SK-N-DZ (cell line): ENCODE measurements at regions not wholly inside any gene's neighbourhood (a gene's known extent, or its start where the extent isn't known, plus 50 kb on each side); places are given as distances from the start of the nearest gene placed in this dataset.
"Not testable (repeated sequence)": the region's sequence is repeated elsewhere in the genome, so short reads cannot be mapped to it uniquely, and the experiment has no call there.

Experiments used
- DNase-seq: peaks from one replicate; pipeline ENCODE4 v3.0.0-alpha.2; 2015; ENCODE audit warnings: low spot score

- no peak for DNase-seq
Measured at GRCh38 chr2:64874593-64874992, 114.6 kb upstream of the SLC1A4 start.

GRCh38 chr2:64875368-64875767 is 113.8 kb upstream of the SLC1A4 start:
- DNase-seq, result no peak

DNA sequence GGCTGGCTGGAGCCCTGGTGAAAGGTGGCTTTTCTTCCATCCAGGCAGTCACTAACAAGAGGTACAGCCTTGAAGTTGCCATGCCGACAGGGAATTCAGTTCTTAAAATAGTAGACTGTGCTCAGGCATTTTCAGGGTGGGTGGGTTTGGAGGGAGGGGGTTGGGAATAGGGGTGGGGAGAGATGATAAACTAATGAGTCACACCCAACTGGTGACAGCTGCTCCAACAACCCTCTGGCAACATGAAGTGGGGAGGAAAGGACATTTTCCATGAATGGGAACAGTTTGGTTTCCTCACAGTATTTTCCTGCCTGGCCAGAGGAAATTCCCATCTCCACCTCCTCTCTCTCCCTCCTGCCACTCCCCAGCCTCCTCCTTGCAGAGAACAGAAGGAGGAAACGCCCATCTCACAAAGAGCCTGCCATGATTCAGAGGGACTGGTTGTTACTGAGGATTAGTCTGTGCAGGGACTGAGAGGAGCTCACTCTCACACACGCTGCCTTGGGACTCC is 113.0 kb upstream of the SLC1A4 start:
- no peak for DNase-seq

- DNase-seq, result no peak
Measured at GRCh38 chr2:64879745-64880144, 109.5 kb upstream of the SLC1A4 start.

DNA sequence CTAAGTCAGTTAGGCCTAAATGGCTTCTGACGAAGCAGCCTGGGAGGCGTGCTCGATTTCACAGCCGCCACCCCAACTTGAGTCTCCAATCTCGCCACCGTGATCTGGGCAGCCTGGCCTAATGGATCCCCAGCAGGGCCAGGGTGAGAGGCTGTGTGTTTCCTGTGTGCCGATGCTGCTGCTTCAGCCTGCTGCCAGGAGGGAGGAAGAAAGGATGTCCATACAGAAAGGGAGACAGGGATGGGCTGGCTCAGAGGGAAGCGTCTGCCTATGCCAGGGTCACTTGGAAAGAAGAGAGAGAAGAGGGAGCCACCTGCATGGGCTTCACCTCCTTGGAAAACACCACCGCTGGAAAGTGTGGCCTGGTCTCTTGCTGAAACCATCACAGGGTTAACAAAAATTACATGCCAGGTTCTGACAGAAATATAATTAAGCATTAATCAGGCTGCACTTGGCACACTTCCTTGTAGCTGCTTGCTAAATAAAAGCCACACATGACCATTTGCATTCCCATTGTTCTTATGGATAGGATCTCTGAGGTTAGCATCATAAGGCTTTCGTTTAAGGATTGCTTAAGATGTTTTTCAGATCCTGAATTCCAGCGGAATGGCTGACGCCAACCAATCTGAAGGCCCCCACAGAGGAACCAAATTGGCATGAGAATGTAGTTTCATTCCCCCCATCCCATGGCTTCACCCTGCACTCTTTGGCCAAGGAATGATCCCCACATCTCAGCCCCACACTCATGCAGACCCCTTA is 108.8 kb upstream of the SLC1A4 start:
- no peak for DNase-seq

DNA sequence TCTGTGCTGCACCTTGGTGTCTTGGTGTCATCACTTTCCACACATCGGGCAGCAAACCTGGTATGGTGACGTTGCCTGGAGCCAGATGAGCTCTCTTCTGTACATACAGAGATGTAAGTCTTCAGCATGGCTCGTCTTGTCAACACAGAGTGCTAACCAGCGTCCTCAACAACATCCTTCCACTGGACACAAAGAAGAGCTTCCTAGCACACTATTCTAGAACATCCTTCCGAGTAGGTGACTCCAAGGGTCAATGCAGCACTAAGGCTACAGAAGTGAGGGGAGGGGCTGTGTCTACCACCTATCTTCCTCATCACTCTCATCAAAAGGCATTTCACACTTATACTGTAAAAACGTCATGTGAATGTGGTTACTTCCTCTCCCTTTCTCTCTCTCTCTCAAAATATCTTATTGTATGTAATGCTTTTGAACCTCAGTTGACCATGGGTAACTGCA is 108.1 kb upstream of the SLC1A4 start:
- no peak for DNase-seq

DNA sequence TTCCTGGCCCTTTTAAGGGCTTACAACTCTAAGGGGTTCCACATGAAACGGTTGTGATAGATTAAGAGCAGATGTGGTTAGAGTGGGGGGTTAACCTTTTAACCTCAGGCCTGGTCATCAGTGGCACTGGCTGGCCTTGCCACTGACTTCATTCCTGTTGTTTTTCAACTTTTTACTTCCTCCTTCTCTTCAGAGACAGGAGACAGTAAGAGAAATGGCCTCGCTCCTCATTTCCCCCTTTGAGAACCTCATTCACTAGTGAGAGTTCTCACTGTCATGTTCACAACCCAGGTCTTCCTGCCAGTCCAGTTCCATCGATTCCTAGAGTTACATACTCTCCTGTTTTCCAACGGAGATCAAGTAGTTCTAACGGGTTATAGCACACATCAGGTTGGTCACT is 101.6 kb upstream of the SLC1A4 start:
- no peak for DNase-seq

DNA sequence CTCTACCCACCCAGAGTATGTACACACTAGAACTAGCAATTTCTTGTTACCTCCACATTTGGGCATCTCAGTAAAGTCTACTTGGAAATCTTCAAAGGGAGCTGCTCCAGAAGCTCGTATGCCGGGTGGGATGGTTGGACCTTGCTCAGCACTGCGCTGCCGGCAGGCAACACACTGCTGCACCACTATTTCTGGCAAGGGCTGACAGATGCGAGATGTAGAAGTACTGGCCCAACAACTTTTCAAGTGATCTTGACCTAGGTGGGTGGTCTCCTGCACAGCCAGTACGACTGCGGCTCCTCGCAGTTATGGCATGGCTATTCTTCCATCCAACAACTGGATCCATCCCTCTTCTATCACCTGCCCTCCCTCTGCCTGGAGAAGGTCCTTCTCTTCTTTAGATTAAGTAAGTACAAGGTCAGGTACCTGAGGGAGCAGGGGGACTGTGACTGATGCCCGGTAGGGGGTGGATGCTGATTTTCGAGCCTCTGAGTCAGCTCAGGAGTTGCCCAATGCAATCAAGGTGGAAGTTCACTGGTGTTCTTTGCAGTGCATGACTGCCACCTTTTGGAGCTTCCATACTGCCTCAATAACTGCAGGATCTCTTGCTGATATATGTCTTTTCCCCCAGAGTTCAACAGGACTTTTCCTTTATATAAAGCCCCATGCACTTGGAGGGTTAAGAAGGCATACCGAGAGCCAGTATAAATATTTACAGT is 100.4 kb upstream of the SLC1A4 start:
- DNase-seq, result no peak

DNA sequence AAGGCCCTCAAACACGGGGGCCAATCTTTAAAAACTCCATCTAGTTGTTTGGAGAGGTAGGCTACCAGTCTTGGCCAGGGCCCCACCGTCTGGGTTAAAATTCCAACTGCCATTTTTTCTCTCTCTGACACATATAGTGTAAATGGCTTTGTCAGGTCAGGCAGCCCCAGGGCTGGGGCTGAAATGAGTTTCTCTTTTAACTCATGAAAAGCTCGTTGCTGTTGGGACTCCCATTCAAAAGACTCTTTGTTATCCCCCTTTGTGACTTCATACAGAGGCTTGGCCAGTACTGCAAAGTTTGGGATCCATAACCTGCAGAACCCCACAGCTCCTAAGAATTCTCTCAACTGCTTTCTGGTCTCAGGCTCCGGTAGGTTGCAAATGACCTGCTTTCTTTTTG is 99.4 kb upstream of the SLC1A4 start:
- DNase-seq, result no peak

GRCh38 chr2:64896572-64896971 is 92.6 kb upstream of the SLC1A4 start:
- not testable (repeated sequence) for DNase-seq

GRCh38 chr2:64899081-64899865 is 89.9 kb upstream of the SLC1A4 start:
- DNase-seq, result no peak

GRCh38 chr2:64899876-64900275 is 89.3 kb upstream of the SLC1A4 start:
- DNase-seq, result not testable (repeated sequence)

GRCh38 chr2:64904413-64905329 is 84.5 kb upstream of the SLC1A4 start:
- DNase-seq, result no peak

GRCh38 chr2:64905338-64906024 is 83.7 kb upstream of the SLC1A4 start:
- no peak for DNase-seq

GRCh38 chr2:64906853-64907536 is 82.2 kb upstream of the SLC1A4 start:
- DNase-seq, result no peak

- no peak for DNase-seq
Measured at GRCh38 chr2:64908406-64908805, 80.8 kb upstream of the SLC1A4 start.

GRCh38 chr2:64910523-64910922 is 78.7 kb upstream of the SLC1A4 start:
- DNase-seq, result no peak

GRCh38 chr2:64910972-64911433 is 78.2 kb upstream of the SLC1A4 start:
- no peak for DNase-seq

DNA sequence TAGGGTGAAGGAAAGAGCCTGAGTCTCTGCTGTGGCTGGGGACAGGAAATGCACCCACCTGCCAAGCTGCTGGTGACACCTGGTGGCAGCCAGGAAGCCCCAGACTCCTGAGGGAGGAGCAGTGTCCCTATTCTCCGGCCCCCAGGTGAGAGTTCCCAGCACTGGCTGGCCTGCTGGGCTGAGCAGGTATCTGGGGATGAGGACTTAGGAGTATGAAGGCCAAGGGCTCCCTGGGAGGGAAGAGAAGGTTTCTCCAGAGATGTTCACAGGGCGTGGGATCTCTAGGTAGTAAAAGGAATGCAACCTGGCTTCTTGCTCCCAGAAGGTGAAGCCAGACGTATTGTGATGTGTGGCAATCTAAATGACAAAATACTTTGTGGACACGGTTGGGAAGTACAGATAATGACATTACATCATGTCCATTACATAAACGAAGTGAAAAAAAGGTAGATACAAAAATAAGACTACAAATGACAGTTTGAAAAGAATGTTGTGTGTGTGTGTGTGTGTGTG is 75.8 kb upstream of the SLC1A4 start:
- peak; percentile 23 for DNase-seq
